CD14-positive monocyte (primary cell): ENCODE measurements at regions not wholly inside any gene's neighbourhood (a gene's known extent, or its start where the extent isn't known, plus 50 kb on each side); places are given as distances from the start of the nearest gene placed in this dataset.
"Not testable (repeated sequence)": the region's sequence is repeated elsewhere in the genome, so short reads cannot be mapped to it uniquely, and the experiment has no call there.

Experiments
- DNase-seq, 3 donors: peaks; one replicate each; pipeline ENCODE4 v3.0.0-alpha.2; 2011 to 2022
- H2AFZ ChIP-seq: 2 replicates; pipeline ENCODE4 v1.6.0; 2012; ENCODE audit warnings: mild to moderate bottlenecking, low read depth, low read length, inconsistent platforms; ENCODE audit not compliant: insufficient read depth, poor library complexity, severe bottlenecking
- H3K27ac ChIP-seq, 2 donors: 1 replicate in 1 of 2; 2 replicates in 1 of 2; pipeline ENCODE4 v1.5.1; 2012 to 2013; ENCODE audit warnings: low read length in 2 of 2, control low read depth in 1 of 2, inconsistent platforms in 1 of 2, low read depth in 1 of 2, mild to moderate bottlenecking in 1 of 2
- H3K27me3 ChIP-seq, 2 donors: one replicate each; pipeline versions ENCODE4 v1.6.0 to v1.6.1; 2011 to 2013; ENCODE audit warnings: low read length in 2 of 2; ENCODE audit not compliant: control insufficient read depth in 2 of 2, insufficient read depth in 2 of 2
- H3K36me3 ChIP-seq, 2 donors: replicated peaks in 1 of 2; 1 replicate in 1 of 2; 2 replicates in 1 of 2; pipeline versions ENCODE4 v1.5.1 to v1.6.1; 2012 to 2013; ENCODE audit warnings: low read length in 2 of 2, control low read depth in 1 of 2, inconsistent platforms in 1 of 2, mild to moderate bottlenecking in 1 of 2; ENCODE audit not compliant: insufficient read depth in 2 of 2, control insufficient read depth in 1 of 2
- H3K4me1 ChIP-seq, 2 donors: 1 replicate in 1 of 2; 2 replicates in 1 of 2; pipeline versions ENCODE4 v1.5.1 to v1.6.1; 2012 to 2013; ENCODE audit warnings: low read length in 2 of 2, control low read depth in 1 of 2, inconsistent platforms in 1 of 2, mild to moderate bottlenecking in 1 of 2, moderate library complexity in 1 of 2; ENCODE audit not compliant: insufficient read depth in 2 of 2, control insufficient read depth in 1 of 2
- H3K4me2 ChIP-seq: replicated peaks from 2 replicates; pipeline ENCODE3; 2012; ENCODE audit warnings: low read length, moderate library complexity, mild to moderate bottlenecking; ENCODE audit not compliant: poor library complexity, severe bottlenecking; ENCODE audit errors: extremely low read depth
- H3K4me3 ChIP-seq, 3 experiments: fragments of 200-600 bp in 1 of 3; sonication (generic) in 1 of 3; replicated peaks in 1 of 3; 1 replicate in 2 of 3; 2 replicates in 1 of 3; pipeline ENCODE4 v1.5.1; 2011 to 2013; ENCODE audit warnings: low read length in 3 of 3, mild to moderate bottlenecking in 3 of 3, control low read depth in 2 of 3, low read depth in 2 of 3, inconsistent platforms in 1 of 3, moderate library complexity in 1 of 3
- H3K79me2 ChIP-seq: 2 replicates; pipeline ENCODE4 v1.6.0; 2012; ENCODE audit warnings: mild to moderate bottlenecking, control low read depth, inconsistent platforms, low read length, moderate library complexity; ENCODE audit not compliant: insufficient read depth
- H3K9ac ChIP-seq: 2 replicates; pipeline ENCODE4 v1.6.0; 2017; ENCODE audit warnings: low read length, mild to moderate bottlenecking; ENCODE audit not compliant: insufficient read depth, poor library complexity, severe bottlenecking
- H3K9me3 ChIP-seq, 2 donors: replicated peaks in 1 of 2; 1 replicate in 1 of 2; 2 replicates in 1 of 2; pipeline versions ENCODE4 v1.5.1 to v1.6.1; 2012 to 2013; ENCODE audit warnings: low read length in 2 of 2, control low read depth in 1 of 2; ENCODE audit not compliant: control insufficient read depth in 1 of 2, insufficient read depth in 1 of 2
- H4K20me1 ChIP-seq: 2 replicates; pipeline ENCODE4 v1.6.0; 2012; ENCODE audit warnings: mild to moderate bottlenecking, low read length, control low read depth, moderate library complexity; ENCODE audit not compliant: insufficient read depth
- H3K27ac Mint-ChIP-seq, 7 donors: one replicate each; pipeline ENCODE4 v1.8.0; 2020; ENCODE audit warnings: mild to moderate bottlenecking in 7 of 7, mixed read lengths in 7 of 7, moderate library complexity in 6 of 7, inconsistent platforms in 2 of 7
- H3K27me3 Mint-ChIP-seq, 3 donors: one replicate each; pipeline ENCODE4 v1.8.0; 2021 to 2022; ENCODE audit warnings: low read depth in 3 of 3, mild to moderate bottlenecking in 3 of 3, mixed read lengths in 3 of 3, moderate library complexity in 3 of 3, inconsistent platforms in 1 of 3
- H3K36me3 Mint-ChIP-seq, 2 donors: one replicate each; pipeline ENCODE4 v1.8.0; 2020; ENCODE audit warnings: mixed read lengths in 2 of 2, inconsistent platforms in 1 of 2, mild to moderate bottlenecking in 1 of 2
- H3K4me1 Mint-ChIP-seq: one replicate; pipeline ENCODE4 v1.8.0; 2020; ENCODE audit warnings: mild to moderate bottlenecking, mixed read lengths
- H3K4me3 Mint-ChIP-seq, 2 donors: one replicate each; pipeline ENCODE4 v1.8.0; 2020; ENCODE audit warnings: mild to moderate bottlenecking in 2 of 2, mixed read lengths in 2 of 2, moderate library complexity in 1 of 2
- H3K9me3 Mint-ChIP-seq, 7 donors: one replicate each; pipeline ENCODE4 v1.8.0; 2020 to 2022; ENCODE audit warnings: mixed read lengths in 7 of 7, mild to moderate bottlenecking in 6 of 7, moderate library complexity in 6 of 7, inconsistent platforms in 2 of 7
- WGBS: methylation state at CpG from one replicate; pipeline ENCODE4 v1.1.5; 2013; ENCODE audit warnings: missing lambda C conversion rate; ENCODE audit not compliant: insufficient coverage; 5-methylcytosine and 5-hydroxymethylcytosine counted together
- intact Hi-C, 2 donors: fragments of 100-400 bp; cut with micrococcal nuclease; formaldehyde crosslinking; loops; one replicate each; pipeline versions ENCODE4 v1.15.0 to v1.15.1; 2023
- TF ChIP-seq, protein P1 (sequence below): fragments of 200-600 bp; IDR thresholded peaks from one replicate; pipeline ENCODE4 v1.8.0; 2022; ENCODE audit warnings: antibody characterized with exemption, mild to moderate bottlenecking

DNA sequence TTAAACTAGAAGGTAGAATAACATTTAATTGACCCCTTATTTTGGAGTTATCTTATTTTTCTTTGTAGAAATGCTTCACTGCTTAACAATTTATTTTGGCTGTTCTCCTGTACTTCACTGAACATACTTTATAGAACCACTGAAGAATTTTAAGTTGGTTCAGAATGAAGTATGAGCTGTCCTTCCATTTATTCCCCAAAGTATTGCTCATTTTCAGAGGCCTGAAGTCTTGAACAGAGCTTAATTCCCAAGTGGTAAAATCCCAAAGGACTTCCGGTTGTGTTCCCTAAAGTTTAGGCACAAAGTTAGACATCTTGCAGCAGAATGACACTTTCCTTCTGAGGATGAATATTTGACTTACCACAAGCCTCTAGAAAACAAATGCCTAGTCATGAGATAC is 233.3 kb downstream of the TINAG start:
- intact Hi-C loops: no loop called here
- H3K4me1 Mint-ChIP-seq: no peaks in the 10 kb centered on the region
- H3K4me3 Mint-ChIP-seq: no peak overlapping the region

DNA sequence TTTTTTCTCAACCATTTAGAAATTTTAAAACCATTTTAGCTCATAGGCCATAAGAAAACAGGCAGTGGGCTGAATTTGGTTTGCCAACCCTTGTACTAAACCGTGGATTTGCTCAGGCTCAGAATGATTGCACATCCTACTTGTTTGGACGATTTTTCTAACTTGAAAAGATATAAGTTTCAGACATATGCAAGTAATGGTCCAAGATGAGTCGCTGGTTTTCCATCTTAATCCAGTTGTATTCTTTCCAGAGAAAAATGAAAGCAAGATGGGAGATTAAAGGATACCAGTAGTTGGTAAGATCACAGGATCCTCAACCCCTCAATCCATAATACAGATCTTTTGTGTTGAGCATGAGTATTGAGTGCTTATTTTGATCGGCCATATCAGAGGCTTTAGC is 250.9 kb downstream of the TINAG start:
- H3K27ac ChIP-seq: no peak overlapping the region
- Mint-ChIP-seq H3K36me3 (no peaks in the 10 kb centered on the region), H3K27me3 (no peaks in the 10 kb centered on the region), H3K27ac (no peak overlapping the region), H3K4me3 (no peak overlapping the region), H3K4me1 (no peaks in the 10 kb centered on the region), H3K9me3 (peaks cover 0 to 13% (median 7%) of the 10 kb centered on the region in 7 donors)
- WGBS: no CpG with 5 or more reads among the region's 4 CpGs
- H3K27me3 ChIP-seq: no peaks in the 10 kb centered on the region
- H3K36me3 ChIP-seq: no peaks in the 10 kb centered on the region
- H4K20me1 ChIP-seq: no peaks in the 10 kb centered on the region
- H3K4me2 ChIP-seq: no peak overlapping the region
- intact Hi-C loops: no loop called here
- no peak overlapping the region for H2AFZ ChIP-seq
- no peaks in the 10 kb centered on the region for H3K4me1 ChIP-seq
- no peak overlapping the region for H3K4me3 ChIP-seq
- H3K9me3 ChIP-seq: peaks cover 0 to 7% of the 10 kb centered on the region in 2 donors
- no peak overlapping the region for H3K9ac ChIP-seq
- no peak for DNase-seq
- H3K79me2 ChIP-seq: no peaks in the 10 kb centered on the region
- TF ChIP-seq, protein P1, sequence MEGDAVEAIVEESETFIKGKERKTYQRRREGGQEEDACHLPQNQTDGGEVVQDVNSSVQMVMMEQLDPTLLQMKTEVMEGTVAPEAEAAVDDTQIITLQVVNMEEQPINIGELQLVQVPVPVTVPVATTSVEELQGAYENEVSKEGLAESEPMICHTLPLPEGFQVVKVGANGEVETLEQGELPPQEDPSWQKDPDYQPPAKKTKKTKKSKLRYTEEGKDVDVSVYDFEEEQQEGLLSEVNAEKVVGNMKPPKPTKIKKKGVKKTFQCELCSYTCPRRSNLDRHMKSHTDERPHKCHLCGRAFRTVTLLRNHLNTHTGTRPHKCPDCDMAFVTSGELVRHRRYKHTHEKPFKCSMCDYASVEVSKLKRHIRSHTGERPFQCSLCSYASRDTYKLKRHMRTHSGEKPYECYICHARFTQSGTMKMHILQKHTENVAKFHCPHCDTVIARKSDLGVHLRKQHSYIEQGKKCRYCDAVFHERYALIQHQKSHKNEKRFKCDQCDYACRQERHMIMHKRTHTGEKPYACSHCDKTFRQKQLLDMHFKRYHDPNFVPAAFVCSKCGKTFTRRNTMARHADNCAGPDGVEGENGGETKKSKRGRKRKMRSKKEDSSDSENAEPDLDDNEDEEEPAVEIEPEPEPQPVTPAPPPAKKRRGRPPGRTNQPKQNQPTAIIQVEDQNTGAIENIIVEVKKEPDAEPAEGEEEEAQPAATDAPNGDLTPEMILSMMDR: no peak

More for the DNA sequence above, 233.3 kb downstream of the TINAG start:
- no peaks in the 10 kb centered on the region for H4K20me1 ChIP-seq
- Mint-ChIP-seq H3K9me3 (peaks cover 0 to 8% (median 4%) of the 10 kb centered on the region in 7 donors), H3K27me3 (no peaks in the 10 kb centered on the region), H3K27ac (no peak overlapping the region), H3K36me3 (no peaks in the 10 kb centered on the region)
- TF ChIP-seq, protein P1: no peak
- 89% methylated on average over 1 of the region's 1 CpG for WGBS
- DNase-seq: no peak
- H2AFZ ChIP-seq: no peak overlapping the region
- H3K4me3 ChIP-seq: no peak overlapping the region
- H3K79me2 ChIP-seq: no peaks in the 10 kb centered on the region
- H3K4me2 ChIP-seq: no peak overlapping the region
- no peaks in the 10 kb centered on the region for H3K4me1 ChIP-seq
- no peak overlapping the region for H3K27ac ChIP-seq
- no peaks in the 10 kb centered on the region for H3K36me3 ChIP-seq
- no peak overlapping the region for H3K9ac ChIP-seq
- H3K27me3 ChIP-seq: no peaks in the 10 kb centered on the region
- no peaks in the 10 kb centered on the region for H3K9me3 ChIP-seq

DNA sequence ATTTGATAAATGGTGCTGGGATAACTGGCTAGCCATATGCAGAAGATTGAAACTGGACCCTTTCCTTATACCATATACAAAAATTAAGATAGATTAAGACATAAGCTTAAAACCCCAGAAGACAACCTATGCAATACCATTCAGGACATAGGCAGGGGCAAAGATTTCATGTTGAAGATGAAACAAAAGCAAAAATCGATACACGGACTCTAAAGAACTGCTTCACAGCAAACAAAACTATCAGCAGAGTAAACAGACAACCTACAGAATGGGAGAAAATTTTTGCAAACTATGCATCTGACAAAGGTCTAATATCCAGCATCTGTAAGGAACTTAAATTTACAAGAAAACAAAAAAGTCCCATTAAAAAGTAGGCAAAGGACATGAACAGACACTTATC is 255.9 kb downstream of the TINAG start:
- H3K27ac ChIP-seq, H3K27me3 ChIP-seq, H3K27me3 Mint-ChIP-seq, H3K79me2 ChIP-seq, intact Hi-C loops, H3K4me1 ChIP-seq, H3K4me2 ChIP-seq, H3K27ac Mint-ChIP-seq, H3K4me1 Mint-ChIP-seq, H3K4me3 Mint-ChIP-seq, H3K9me3 Mint-ChIP-seq, H3K4me3 ChIP-seq, H3K36me3 Mint-ChIP-seq, H3K36me3 ChIP-seq, H3K9ac ChIP-seq, H3K9me3 ChIP-seq, H4K20me1 ChIP-seq, H2AFZ ChIP-seq, DNase-seq: not testable (repeated sequence)
- WGBS: no CpG with 5 or more reads among the region's 2 CpGs
